Endodermal cell (in vitro differentiated cells): ENCODE measurements at regions not wholly inside any gene's neighbourhood (a gene's known extent, or its start where the extent isn't known, plus 50 kb on each side); places are given as distances from the start of the nearest gene placed in this dataset.

Experiments
- DNase-seq: peaks from one replicate; pipeline ENCODE4 v3.0.0-alpha.2; 2017
- H3K27ac ChIP-seq: 2 replicates; pipeline ENCODE4 v1.5.1; 2013; ENCODE audit warnings: mild to moderate bottlenecking, low read depth, low read length, moderate library complexity
- H3K27me3 ChIP-seq: 2 replicates; pipeline ENCODE4 v1.6.1; 2013; ENCODE audit warnings: mild to moderate bottlenecking, low read length, moderate library complexity; ENCODE audit not compliant: insufficient read depth, control insufficient read depth, poor library complexity, severe bottlenecking
- H3K36me3 ChIP-seq: 2 replicates; pipeline ENCODE4 v1.7.0; 2013; ENCODE audit warnings: mild to moderate bottlenecking, low read length, moderate library complexity; ENCODE audit not compliant: control insufficient read depth, insufficient read depth
- H3K4me1 ChIP-seq: one replicate; pipeline ENCODE4 v1.7.0; 2013; ENCODE audit warnings: low read length; ENCODE audit not compliant: control insufficient read depth, insufficient read depth
- H3K4me3 ChIP-seq: 2 replicates; pipeline ENCODE4 v1.5.1; 2013; ENCODE audit warnings: mild to moderate bottlenecking, low read length, moderate library complexity
- H3K9ac ChIP-seq: 2 replicates; pipeline ENCODE4 v1.6.1; 2013; ENCODE audit warnings: mild to moderate bottlenecking, low read length, moderate library complexity; ENCODE audit not compliant: poor library complexity, severe bottlenecking; ENCODE audit errors: extremely low read depth
- H3K9me3 ChIP-seq: 2 replicates; pipeline ENCODE4 v1.6.1; 2013; ENCODE audit warnings: mild to moderate bottlenecking, low read length, moderate library complexity; ENCODE audit not compliant: control insufficient read depth
- H3K27ac Mint-ChIP-seq: 2 replicates; pipeline ENCODE4 v1.8.0; 2020; ENCODE audit warnings: mixed read lengths
- H3K27me3 Mint-ChIP-seq: 2 replicates; pipeline ENCODE4 v1.8.0; 2021; ENCODE audit warnings: mild to moderate bottlenecking, mixed read lengths; ENCODE audit not compliant: insufficient read depth
- H3K36me3 Mint-ChIP-seq: 2 replicates; pipeline ENCODE4 v1.8.0; 2020; ENCODE audit warnings: low read depth, mixed read lengths
- H3K4me1 Mint-ChIP-seq: 2 replicates; pipeline ENCODE4 v1.8.0; 2020; ENCODE audit warnings: mixed read lengths
- H3K4me3 Mint-ChIP-seq: 2 replicates; pipeline ENCODE4 v1.8.0; 2020; ENCODE audit warnings: mild to moderate bottlenecking, moderate library complexity, mixed read lengths
- H3K9me3 Mint-ChIP-seq: 2 replicates; pipeline ENCODE4 v1.8.0; 2020; ENCODE audit warnings: mild to moderate bottlenecking, mixed read lengths
- WGBS, 2 experiments: methylation state at CpG; one replicate each; pipeline versions ENCODE4 v1.1.5 to v1.1.7; 2013; ENCODE audit warnings: missing lambda C conversion rate in 2 of 2, mixed read lengths in 1 of 2; ENCODE audit not compliant: insufficient coverage in 1 of 2, insufficient read length in 1 of 2; 5-methylcytosine and 5-hydroxymethylcytosine counted together
- TF ChIP-seq, protein P1 (sequence below): fragments of 200-600 bp; sonication (generic); conservative IDR thresholded peaks from 2 replicates; pipeline ENCODE4 v1.5.0; 2021; ENCODE audit warnings: antibody characterized with exemption, mild to moderate bottlenecking

DNA sequence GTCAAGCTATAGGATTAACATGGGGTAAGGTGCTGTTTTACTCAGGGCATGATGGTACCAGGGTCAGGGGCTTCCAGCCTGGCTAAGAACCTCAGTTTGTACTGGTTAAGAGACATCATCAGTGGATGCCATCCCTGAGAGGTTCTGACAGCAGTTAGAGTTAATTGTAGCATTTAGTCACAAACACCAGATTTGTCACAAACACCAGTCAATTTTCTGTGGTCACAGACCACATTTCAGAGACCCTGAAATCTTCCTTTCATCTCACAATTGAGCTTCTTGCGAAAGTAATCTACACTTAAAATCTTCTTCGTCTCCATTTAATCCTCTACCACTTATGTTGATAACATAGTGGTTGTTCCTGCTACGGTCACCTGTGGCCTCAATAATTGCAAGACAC is 143.0 kb upstream of the EGLN3 start:
- Histone ChIP-seq H3K27ac (no peak overlapping the region), H3K27me3 (no peaks in the 10 kb centered on the region), H3K4me3 (no peak overlapping the region), H3K4me1 (peaks cover 7% of the 10 kb centered on the region), H3K9me3 (no peaks in the 10 kb centered on the region), H3K36me3 (no peaks in the 10 kb centered on the region), H3K9ac (no peak overlapping the region)
- 83 to 92% methylated on average over 2 to 3 of the region's 3 CpGs for WGBS, 2 experiments
- Mint-ChIP-seq H3K4me1 (peaks cover 28% of the 10 kb centered on the region), H3K27ac (no peak overlapping the region), H3K4me3 (no peak overlapping the region), H3K9me3 (no peaks in the 10 kb centered on the region), H3K36me3 (no peaks in the 10 kb centered on the region), H3K27me3 (peaks cover 3% of the 10 kb centered on the region)
- DNase-seq, result no peak
- TF ChIP-seq, protein P1, sequence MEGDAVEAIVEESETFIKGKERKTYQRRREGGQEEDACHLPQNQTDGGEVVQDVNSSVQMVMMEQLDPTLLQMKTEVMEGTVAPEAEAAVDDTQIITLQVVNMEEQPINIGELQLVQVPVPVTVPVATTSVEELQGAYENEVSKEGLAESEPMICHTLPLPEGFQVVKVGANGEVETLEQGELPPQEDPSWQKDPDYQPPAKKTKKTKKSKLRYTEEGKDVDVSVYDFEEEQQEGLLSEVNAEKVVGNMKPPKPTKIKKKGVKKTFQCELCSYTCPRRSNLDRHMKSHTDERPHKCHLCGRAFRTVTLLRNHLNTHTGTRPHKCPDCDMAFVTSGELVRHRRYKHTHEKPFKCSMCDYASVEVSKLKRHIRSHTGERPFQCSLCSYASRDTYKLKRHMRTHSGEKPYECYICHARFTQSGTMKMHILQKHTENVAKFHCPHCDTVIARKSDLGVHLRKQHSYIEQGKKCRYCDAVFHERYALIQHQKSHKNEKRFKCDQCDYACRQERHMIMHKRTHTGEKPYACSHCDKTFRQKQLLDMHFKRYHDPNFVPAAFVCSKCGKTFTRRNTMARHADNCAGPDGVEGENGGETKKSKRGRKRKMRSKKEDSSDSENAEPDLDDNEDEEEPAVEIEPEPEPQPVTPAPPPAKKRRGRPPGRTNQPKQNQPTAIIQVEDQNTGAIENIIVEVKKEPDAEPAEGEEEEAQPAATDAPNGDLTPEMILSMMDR, result no peak

DNA sequence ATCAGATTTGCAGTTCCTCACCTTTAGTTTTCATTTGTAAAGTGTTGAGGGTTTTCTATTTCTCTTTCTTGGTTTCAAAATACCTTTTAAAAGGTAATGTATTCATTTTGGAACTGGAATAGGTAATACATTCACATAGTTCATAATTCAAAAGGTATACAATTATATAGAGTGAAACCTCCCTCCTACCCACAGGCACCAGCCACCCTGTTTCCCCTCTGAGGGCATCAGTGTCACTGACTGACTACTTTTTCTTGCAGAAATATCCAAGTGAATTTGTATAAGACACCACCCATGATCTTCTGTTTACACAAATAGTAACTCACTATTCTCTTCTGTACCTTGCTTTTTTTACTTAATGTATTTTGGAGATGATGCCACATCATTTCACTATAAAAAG is 139.6 kb upstream of the EGLN3 start:
- no peaks in the 10 kb centered on the region for H3K36me3 ChIP-seq
- no peaks in the 10 kb centered on the region for H3K27me3 ChIP-seq
- Mint-ChIP-seq H3K36me3 (no peaks in the 10 kb centered on the region), H3K27me3 (peaks cover 16% of the 10 kb centered on the region), H3K27ac (no peak overlapping the region), H3K9me3 (peaks cover 3% of the 10 kb centered on the region), H3K4me3 (no peak overlapping the region), H3K4me1 (peaks cover 13% of the 10 kb centered on the region)
- peaks cover 10% of the 10 kb centered on the region for H3K9me3 ChIP-seq
- H3K9ac ChIP-seq, result no peak overlapping the region
- H3K27ac ChIP-seq, result no peak overlapping the region
- TF ChIP-seq, protein P1, result no peak
- no peak for DNase-seq
- H3K4me3 ChIP-seq, result no peak overlapping the region
- H3K4me1 ChIP-seq, result peaks cover 4% of the 10 kb centered on the region

DNA sequence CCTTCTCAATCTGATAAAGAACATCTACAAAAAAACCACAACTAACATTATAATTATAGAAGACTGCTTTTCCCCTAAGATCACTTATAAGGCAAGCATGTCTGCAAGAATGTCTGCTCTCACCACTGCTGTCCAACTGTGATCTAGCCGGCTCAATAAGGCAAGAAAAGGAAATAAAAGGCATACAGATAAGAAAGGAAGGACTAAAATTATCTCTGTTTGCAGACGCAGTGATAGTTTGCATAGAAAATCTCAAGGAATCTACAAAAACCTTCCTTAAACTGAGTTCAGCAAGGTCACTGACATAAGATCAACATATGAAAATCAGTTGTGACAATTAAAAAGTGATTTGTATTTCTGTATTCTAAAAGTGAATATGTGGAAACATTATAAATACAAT is 138.0 kb upstream of the EGLN3 start:
- H3K4me1 ChIP-seq, result no peaks in the 10 kb centered on the region
- H3K36me3 Mint-ChIP-seq, result no peaks in the 10 kb centered on the region
- WGBS, 2 experiments, result 91 to 100% methylated on average over 2 of the region's 2 CpGs
- H3K4me3 ChIP-seq, result no peak overlapping the region
- H3K9me3 Mint-ChIP-seq, result peaks cover 3% of the 10 kb centered on the region
- no peak overlapping the region for H3K27ac ChIP-seq
- peaks cover 16% of the 10 kb centered on the region for H3K27me3 Mint-ChIP-seq
- H3K4me3 Mint-ChIP-seq, result no peak overlapping the region
- H3K4me1 Mint-ChIP-seq, result peaks cover 7% of the 10 kb centered on the region
- TF ChIP-seq, protein P1, result no peak
- H3K9me3 ChIP-seq, result peaks cover 10% of the 10 kb centered on the region
- DNase-seq, result no peak
- H3K9ac ChIP-seq, result no peak overlapping the region
- H3K27me3 ChIP-seq, result no peaks in the 10 kb centered on the region
- H3K27ac Mint-ChIP-seq, result no peak overlapping the region
- no peaks in the 10 kb centered on the region for H3K36me3 ChIP-seq
